ENCODE measurements at regions not wholly inside any gene's neighbourhood (a gene's known extent, or its start where the extent isn't known, plus 50 kb on each side); places are given as distances from the start of the nearest gene placed in this dataset.

GRCh38 chr5:38719916-38720315 lies 125.9 kb upstream of the OSMR start:
- Histone ChIP-seq H3K4me1 (ENCODE audit: control insufficient read depth in 3 of 3, insufficient read depth in 2 of 3, low read depth in 1 of 3, low read length in 2 of 3) (no peaks in the 10 kb centered on the region), H3K4me3 (ENCODE audit: low read depth in 1 of 3, low read length in 3 of 3) (no peak overlapping the region), H3K36me3 (ENCODE audit: control insufficient read depth in 3 of 3, insufficient read depth in 2 of 3, low read depth in 1 of 3, low read length in 3 of 3) (no peaks in the 10 kb centered on the region), H3K27ac (ENCODE audit: low read depth in 1 of 3, low read length in 2 of 3) (no peak overlapping the region), H3K27me3 (ENCODE audit: control insufficient read depth in 3 of 3, insufficient read depth in 3 of 3, low read length in 3 of 3) (peaks cover 0 to 15% (median 0%) of the 10 kb centered on the region in 3 donors), H3K9me3 (ENCODE audit: control insufficient read depth in 2 of 2, insufficient read depth in 1 of 2, low read depth in 1 of 2, low read length in 1 of 2) (no peaks in the 10 kb centered on the region)
- DNase-seq (no peak), FAIRE-seq (no peak)
- WGBS, 3 donors: 75 to 83% (median 80%) methylated on average over 3 of the region's 3 CpGs

- H3K27ac ChIP-seq (ENCODE audit: low read depth in 1 of 3, low read length in 2 of 3): no peak overlapping the region
- no peaks in the 10 kb centered on the region for H3K36me3 ChIP-seq (ENCODE audit: control insufficient read depth in 3 of 3, insufficient read depth in 2 of 3, low read depth in 1 of 3, low read length in 3 of 3)
- FAIRE-seq (no peak), DNase-seq (no peak)
- no peaks in the 10 kb centered on the region for H3K9me3 ChIP-seq (ENCODE audit: control insufficient read depth in 2 of 2, insufficient read depth in 1 of 2, low read depth in 1 of 2, low read length in 1 of 2)
- H3K4me3 ChIP-seq (ENCODE audit: low read depth in 1 of 3, low read length in 3 of 3): no peak overlapping the region
- peaks cover 0 to 20% (median 0%) of the 10 kb centered on the region in 3 donors for H3K27me3 ChIP-seq (ENCODE audit: control insufficient read depth in 3 of 3, insufficient read depth in 3 of 3, low read length in 3 of 3)
- WGBS, 3 donors: 74 to 89% (median 74%) methylated on average over 6 of the region's 6 CpGs
- H3K4me1 ChIP-seq (ENCODE audit: control insufficient read depth in 3 of 3, insufficient read depth in 2 of 3, low read depth in 1 of 3, low read length in 2 of 3): no peaks in the 10 kb centered on the region
Observed at GRCh38 chr5:38720554-38721361, 125.1 kb upstream of the OSMR start.

GRCh38 chr5:38722918-38723317 lies 122.9 kb upstream of the OSMR start:
- 68 to 75% (median 70%) methylated on average over 5 of the region's 5 CpGs for WGBS, 3 donors
- no peaks in the 10 kb centered on the region for H3K4me1 ChIP-seq (ENCODE audit: control insufficient read depth in 3 of 3, insufficient read depth in 2 of 3, low read depth in 1 of 3, low read length in 2 of 3)
- H3K36me3 ChIP-seq (ENCODE audit: control insufficient read depth in 3 of 3, insufficient read depth in 2 of 3, low read depth in 1 of 3, low read length in 3 of 3): no peaks in the 10 kb centered on the region
- H3K9me3 ChIP-seq (ENCODE audit: control insufficient read depth in 2 of 2, insufficient read depth in 1 of 2, low read depth in 1 of 2, low read length in 1 of 2): no peaks in the 10 kb centered on the region
- DNase-seq (no peak), FAIRE-seq (no peak)
- no peak overlapping the region for H3K4me3 ChIP-seq (ENCODE audit: low read depth in 1 of 3, low read length in 3 of 3)
- peaks cover 0 to 24% (median 2%) of the 10 kb centered on the region in 3 donors for H3K27me3 ChIP-seq (ENCODE audit: control insufficient read depth in 3 of 3, insufficient read depth in 3 of 3, low read length in 3 of 3)
- no peak overlapping the region for H3K27ac ChIP-seq (ENCODE audit: low read depth in 1 of 3, low read length in 2 of 3)

- FAIRE-seq: no peak
- 71 to 89% (median 85%) methylated on average over 4 of the region's 4 CpGs for WGBS, 3 donors
Observed at GRCh38 chr5:38723426-38723825, 122.4 kb upstream of the OSMR start.

GRCh38 chr5:38724301-38725030 lies 121.3 kb upstream of the OSMR start:
- FAIRE-seq: no peak
- H3K4me1 ChIP-seq (ENCODE audit: control insufficient read depth in 3 of 3, insufficient read depth in 2 of 3, low read depth in 1 of 3, low read length in 2 of 3): no peaks in the 10 kb centered on the region
- no peak overlapping the region for H3K4me3 ChIP-seq (ENCODE audit: low read depth in 1 of 3, low read length in 3 of 3)
- WGBS, 3 donors: 80 to 88% (median 86%) methylated on average over 2 of the region's 2 CpGs
- peaks cover 0 to 19% (median 2%) of the 10 kb centered on the region in 3 donors for H3K27me3 ChIP-seq (ENCODE audit: control insufficient read depth in 3 of 3, insufficient read depth in 3 of 3, low read length in 3 of 3)
- DNase-seq: no peak
- H3K9me3 ChIP-seq (ENCODE audit: control insufficient read depth in 2 of 2, insufficient read depth in 1 of 2, low read depth in 1 of 2, low read length in 1 of 2): no peaks in the 10 kb centered on the region
- H3K27ac ChIP-seq (ENCODE audit: low read depth in 1 of 3, low read length in 2 of 3): no peak overlapping the region
- no peaks in the 10 kb centered on the region for H3K36me3 ChIP-seq (ENCODE audit: control insufficient read depth in 3 of 3, insufficient read depth in 2 of 3, low read depth in 1 of 3, low read length in 3 of 3)

More at GRCh38 chr5:38723426-38723825, 122.4 kb upstream of the OSMR start:
- H3K4me3 ChIP-seq (ENCODE audit: low read depth in 1 of 3, low read length in 3 of 3): no peak overlapping the region
- no peaks in the 10 kb centered on the region for H3K9me3 ChIP-seq (ENCODE audit: control insufficient read depth in 2 of 2, insufficient read depth in 1 of 2, low read depth in 1 of 2, low read length in 1 of 2)
- H3K27me3 ChIP-seq (ENCODE audit: control insufficient read depth in 3 of 3, insufficient read depth in 3 of 3, low read length in 3 of 3): peaks cover 0 to 19% (median 2%) of the 10 kb centered on the region in 3 donors
- DNase-seq: no peak
- H3K27ac ChIP-seq (ENCODE audit: low read depth in 1 of 3, low read length in 2 of 3): no peak overlapping the region
- no peaks in the 10 kb centered on the region for H3K4me1 ChIP-seq (ENCODE audit: control insufficient read depth in 3 of 3, insufficient read depth in 2 of 3, low read depth in 1 of 3, low read length in 2 of 3)
- H3K36me3 ChIP-seq (ENCODE audit: control insufficient read depth in 3 of 3, insufficient read depth in 2 of 3, low read depth in 1 of 3, low read length in 3 of 3): no peaks in the 10 kb centered on the region

GRCh38 chr5:38725371-38725865 lies 120.4 kb upstream of the OSMR start:
- Histone ChIP-seq H3K4me3 (ENCODE audit: low read depth in 1 of 3, low read length in 3 of 3) (no peak overlapping the region), H3K9me3 (ENCODE audit: control insufficient read depth in 2 of 2, insufficient read depth in 1 of 2, low read depth in 1 of 2, low read length in 1 of 2) (no peaks in the 10 kb centered on the region), H3K27me3 (ENCODE audit: control insufficient read depth in 3 of 3, insufficient read depth in 3 of 3, low read length in 3 of 3) (peaks cover 0 to 19% (median 2%) of the 10 kb centered on the region in 3 donors), H3K36me3 (ENCODE audit: control insufficient read depth in 3 of 3, insufficient read depth in 2 of 3, low read depth in 1 of 3, low read length in 3 of 3) (no peaks in the 10 kb centered on the region), H3K27ac (ENCODE audit: low read depth in 1 of 3, low read length in 2 of 3) (no peak overlapping the region), H3K4me1 (ENCODE audit: control insufficient read depth in 3 of 3, insufficient read depth in 2 of 3, low read depth in 1 of 3, low read length in 2 of 3) (no peaks in the 10 kb centered on the region)
- DNase-seq (no peak), FAIRE-seq (no peak)
- 75 to 80% (median 80%) methylated on average over 10 of the region's 10 CpGs for WGBS, 3 donors

GRCh38 chr5:38726279-38726678 lies 119.5 kb upstream of the OSMR start:
- H3K4me3 ChIP-seq (ENCODE audit: low read depth in 1 of 3, low read length in 3 of 3): no peak overlapping the region
- no peaks in the 10 kb centered on the region for H3K36me3 ChIP-seq (ENCODE audit: control insufficient read depth in 3 of 3, insufficient read depth in 2 of 3, low read depth in 1 of 3, low read length in 3 of 3)
- no peaks in the 10 kb centered on the region for H3K9me3 ChIP-seq (ENCODE audit: control insufficient read depth in 2 of 2, insufficient read depth in 1 of 2, low read depth in 1 of 2, low read length in 1 of 2)
- H3K27me3 ChIP-seq (ENCODE audit: control insufficient read depth in 3 of 3, insufficient read depth in 3 of 3, low read length in 3 of 3): peaks cover 0 to 19% (median 2%) of the 10 kb centered on the region in 3 donors
- FAIRE-seq: no peak
- no peak overlapping the region for H3K27ac ChIP-seq (ENCODE audit: low read depth in 1 of 3, low read length in 2 of 3)
- H3K4me1 ChIP-seq (ENCODE audit: control insufficient read depth in 3 of 3, insufficient read depth in 2 of 3, low read depth in 1 of 3, low read length in 2 of 3): no peaks in the 10 kb centered on the region
- DNase-seq: no peak
- 72 to 86% (median 78%) methylated on average over 3 of the region's 3 CpGs for WGBS, 3 donors

GRCh38 chr5:38728029-38728428 lies 117.8 kb upstream of the OSMR start:
- no peaks in the 10 kb centered on the region for H3K9me3 ChIP-seq (ENCODE audit: control insufficient read depth in 2 of 2, insufficient read depth in 1 of 2, low read depth in 1 of 2, low read length in 1 of 2)
- DNase-seq: no peak
- no peaks in the 10 kb centered on the region for H3K4me1 ChIP-seq (ENCODE audit: control insufficient read depth in 3 of 3, insufficient read depth in 2 of 3, low read depth in 1 of 3, low read length in 2 of 3)
- no peaks in the 10 kb centered on the region for H3K36me3 ChIP-seq (ENCODE audit: control insufficient read depth in 3 of 3, insufficient read depth in 2 of 3, low read depth in 1 of 3, low read length in 3 of 3)
- no peak overlapping the region for H3K27ac ChIP-seq (ENCODE audit: low read depth in 1 of 3, low read length in 2 of 3)
- FAIRE-seq: no peak
- peaks cover 0 to 14% (median 2%) of the 10 kb centered on the region in 3 donors for H3K27me3 ChIP-seq (ENCODE audit: control insufficient read depth in 3 of 3, insufficient read depth in 3 of 3, low read length in 3 of 3)
- WGBS, 3 donors: 64 to 76% (median 69%) methylated on average over 3 of the region's 3 CpGs
- no peak overlapping the region for H3K4me3 ChIP-seq (ENCODE audit: low read depth in 1 of 3, low read length in 3 of 3)
